Right lobe of liver (tissue), 6 donors: ENCODE measurements at regions not wholly inside any gene's neighbourhood (a gene's known extent, or its start where the extent isn't known, plus 50 kb on each side); places are given as distances from the start of the nearest gene placed in this dataset.

ENCODE experiments used
- ATAC-seq, 4 donors: fragments of 200-7000 bp; cut with Tn5 transposase; one replicate each; pipeline ENCODE4 v1.9.1; 2020; ENCODE audit warnings: mild to moderate bottlenecking in 4 of 4, moderate library complexity in 4 of 4
- DNase-seq, 3 donors: peaks; one replicate each; pipeline ENCODE4 v3.0.0-alpha.2; 2020
- H3K27ac ChIP-seq, 3 donors: fragments of 200-600 bp; one replicate each; pipeline ENCODE4 v1.8.0; 2022
- H3K27me3 ChIP-seq, 2 donors: fragments of 200-600 bp; one replicate each; pipeline ENCODE4 v1.8.0; 2022
- H3K36me3 ChIP-seq, 4 donors: fragments of 200-600 bp; sonication (generic) in 1 of 4; one replicate each; pipeline versions ENCODE4 v1.5.1 to v1.8.0; 2017 to 2022; ENCODE audit warnings: control low read depth in 1 of 4
- H3K4me1 ChIP-seq, 4 donors: fragments of 200-600 bp; sonication (generic) in 1 of 4; one replicate each; pipeline versions ENCODE4 v1.5.1 to v1.8.0; 2017 to 2022; ENCODE audit warnings: control low read depth in 1 of 4
- H3K4me3 ChIP-seq, 3 donors: fragments of 200-600 bp; one replicate each; pipeline ENCODE4 v1.8.0; 2022
- H3K9me3 ChIP-seq, 4 donors: fragments of 200-600 bp; sonication (generic) in 1 of 4; one replicate each; pipeline versions ENCODE4 v1.5.1 to v1.8.0; 2017 to 2022; ENCODE audit warnings: control low read depth in 1 of 4
- CTCF ChIP-seq, 4 donors: fragments of 200-600 bp in 3 of 4; fragments of 450-650 bp in 1 of 4; IDR thresholded peaks; one replicate each; pipeline versions ENCODE4 v1.5.1 to v1.8.0; 2016 to 2022; ENCODE audit warnings: antibody characterized with exemption in 4 of 4, mild to moderate bottlenecking in 2 of 4
- POLR2A ChIP-seq: fragments of 450-650 bp; IDR thresholded peaks from one replicate; pipeline ENCODE4 v1.6.1; 2017; ENCODE audit warnings: antibody characterized with exemption, mild to moderate bottlenecking
- WGBS: methylation state at CpG from one replicate; pipeline ENCODE4 v1.1.6; 2018; ENCODE audit warnings: low coverage, low lambda C conversion rate; ENCODE audit not compliant: insufficient coverage; ENCODE audit errors: missing lambda C conversion rate; 5-methylcytosine and 5-hydroxymethylcytosine counted together
- intact Hi-C, 2 donors: fragments of 100-400 bp; cut with DNase I; formaldehyde crosslinking; loops; one replicate each; pipeline versions ENCODE4 v1.11.2 to v1.14.1; 2022
- donor health status: DM: no; HTN: yes; CAD: no.
- donor health status: DM: no; HTN: no; CAD: no.
- donor health status: DM: no; HTN: no; CAD: no.
- donor health status: DM: no; HTN: yes; CAD: no.
- donor health status: DM: no; HTN: yes; CAD: no.

GRCh38 chr7:41870461-41871138, 167.7 kb upstream of the INHBA start:
- Histone ChIP-seq H3K4me3 (no peak overlapping the region), H3K27ac (peak overlapping the region in 1 of 3 donors; percentile 26), H3K36me3 (no peaks in the 10 kb centered on the region), H3K9me3 (no peaks in the 10 kb centered on the region), H3K27me3 (no peaks in the 10 kb centered on the region), H3K4me1 (no peaks in the 10 kb centered on the region)
- no peak for TF ChIP-seq CTCF (IDR thresholded peaks at IDR 0.05)
- no peak for TF ChIP-seq POLR2A
- DNase-seq (no peak), ATAC-seq (peak in 2 of 4 donors; percentile 11 to 14)
- WGBS, result 27% methylated on average over 1 of the region's 1 CpG
- intact Hi-C loops, result no loop called here

- intact Hi-C loops, result no loop called here
- 27% methylated on average over 4 of the region's 4 CpGs for WGBS
- no peaks in the 10 kb centered on the region for H3K27me3 ChIP-seq
- no peak overlapping the region for H3K4me3 ChIP-seq
- no peak for TF ChIP-seq POLR2A
- TF ChIP-seq CTCF (IDR thresholded peaks at IDR 0.05), result no peak
- H3K27ac ChIP-seq, result peak overlapping the region in 1 of 3 donors; percentile 26
- DNase-seq (no peak), ATAC-seq (peak in 3 of 4 donors; percentile 17 to 46 (median 40))
- H3K36me3 ChIP-seq, result no peaks in the 10 kb centered on the region
- no peaks in the 10 kb centered on the region for H3K4me1 ChIP-seq
- no peaks in the 10 kb centered on the region for H3K9me3 ChIP-seq
These were observed 167.1 kb upstream of the INHBA start for GRCh38 chr7:41869997-41870396.

- no peak overlapping the region for H3K4me3 ChIP-seq
- H3K27ac ChIP-seq, result peak overlapping the region in 1 of 3 donors; percentile 26
- intact Hi-C loops, result no loop called here
- ATAC-seq (no peak), DNase-seq (no peak)
- no peaks in the 10 kb centered on the region for H3K9me3 ChIP-seq
- no peaks in the 10 kb centered on the region for H3K36me3 ChIP-seq
- H3K27me3 ChIP-seq, result no peaks in the 10 kb centered on the region
- H3K4me1 ChIP-seq, result no peaks in the 10 kb centered on the region
- TF ChIP-seq CTCF (IDR thresholded peaks at IDR 0.05) (no peak), POLR2A (no peak)
- 52% methylated on average over 3 of the region's 3 CpGs for WGBS
These were observed 166.7 kb upstream of the INHBA start for GRCh38 chr7:41869596-41869995.

- DNase-seq (no peak), ATAC-seq (no peak)
- Histone ChIP-seq H3K36me3 (no peaks in the 10 kb centered on the region), H3K27me3 (no peaks in the 10 kb centered on the region), H3K4me3 (no peak overlapping the region), H3K9me3 (no peaks in the 10 kb centered on the region), H3K4me1 (no peaks in the 10 kb centered on the region), H3K27ac (no peak overlapping the region)
- intact Hi-C loops, result no loop called here
- TF ChIP-seq CTCF (IDR thresholded peaks at IDR 0.05) (no peak), POLR2A (no peak)
These were observed 166.2 kb upstream of the INHBA start for GRCh38 chr7:41869091-41869490.
